WTC11 (cell line): ENCODE measurements at regions not wholly inside any gene's neighbourhood (a gene's known extent, or its start where the extent isn't known, plus 50 kb on each side); places are given as distances from the start of the nearest gene placed in this dataset.

Experiments
- CREB1 ChIP-seq: sonication (generic); formaldehyde crosslinking; IDR thresholded peaks from 2 replicates; pipeline ENCODE4 v1.8.0; 2023; ENCODE audit warnings: mild to moderate bottlenecking, missing genetic modification reagents
- ETV6 ChIP-seq: sonication (generic); formaldehyde crosslinking; IDR thresholded peaks from 2 replicates; pipeline ENCODE4 v1.8.1; 2022; ENCODE audit warnings: mild to moderate bottlenecking, missing genetic modification reagents
- NR2C2 ChIP-seq: sonication (generic); formaldehyde crosslinking; IDR thresholded peaks from 2 replicates; pipeline ENCODE4 v1.8.0; 2022; ENCODE audit warnings: mild to moderate bottlenecking, missing genetic modification reagents
- TCF7 ChIP-seq: sonication (generic); formaldehyde crosslinking; IDR thresholded peaks from 2 replicates; pipeline ENCODE4 v1.8.0; 2022; ENCODE audit warnings: mild to moderate bottlenecking, low read depth, missing genetic modification reagents, moderate library complexity
- ZNF263 ChIP-seq: sonication (generic); formaldehyde crosslinking; IDR thresholded peaks from 2 replicates; pipeline ENCODE4 v1.8.1; 2022; ENCODE audit warnings: low read depth, mild to moderate bottlenecking, moderate library complexity, missing genetic modification reagents
- TF ChIP-seq, protein P1 (sequence below): fragments of 200-600 bp; IDR thresholded peaks from 2 replicates; pipeline ENCODE4 v1.8.0; 2022; ENCODE audit warnings: antibody characterized with exemption
- TF ChIP-seq, protein P2 (sequence below): sonication (generic); formaldehyde crosslinking; IDR thresholded peaks from 2 replicates; pipeline ENCODE4 v1.8.1; 2023; ENCODE audit warnings: mild to moderate bottlenecking, missing genetic modification reagents, moderate library complexity
- TF ChIP-seq, protein P3 (sequence below): sonication (generic); formaldehyde crosslinking; IDR thresholded peaks from 2 replicates; pipeline ENCODE4 v1.8.0; 2022; ENCODE audit warnings: mild to moderate bottlenecking, missing genetic modification reagents
- TF ChIP-seq, protein P4 (sequence below): sonication (generic); formaldehyde crosslinking; IDR thresholded peaks from 2 replicates; pipeline ENCODE4 v1.8.0; 2022; ENCODE audit warnings: mild to moderate bottlenecking, missing genetic modification reagents

DNA sequence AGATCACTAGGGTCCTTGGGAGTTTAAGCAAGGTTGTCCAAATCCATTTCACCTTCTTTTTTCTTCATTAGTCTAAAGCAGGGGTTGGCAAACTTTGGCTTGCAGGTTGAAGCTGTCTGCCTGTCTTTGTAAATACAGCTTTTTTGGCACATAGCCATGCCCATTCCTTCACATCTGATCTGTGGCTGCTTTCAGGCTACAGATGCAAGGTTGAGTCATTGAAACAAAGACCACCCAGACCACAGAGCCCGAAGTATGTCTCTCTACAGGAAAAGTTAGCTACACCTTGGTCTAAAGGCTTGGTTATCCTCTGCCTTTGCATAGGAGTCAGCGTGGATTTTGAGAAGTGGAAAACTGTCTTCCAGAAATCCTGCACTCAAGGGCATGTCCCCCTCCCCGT, 238.1 kb upstream of the STS start:
- TF ChIP-seq ETV6 (CRISPR knock-in tag) (no peak), NR2C2 (CRISPR knock-in tag) (no peak), ZNF263 (CRISPR knock-in tag) (no peak), TCF7 (no peak), CREB1 (CRISPR knock-in tag) (no peak)
- TF ChIP-seq, protein P1, sequence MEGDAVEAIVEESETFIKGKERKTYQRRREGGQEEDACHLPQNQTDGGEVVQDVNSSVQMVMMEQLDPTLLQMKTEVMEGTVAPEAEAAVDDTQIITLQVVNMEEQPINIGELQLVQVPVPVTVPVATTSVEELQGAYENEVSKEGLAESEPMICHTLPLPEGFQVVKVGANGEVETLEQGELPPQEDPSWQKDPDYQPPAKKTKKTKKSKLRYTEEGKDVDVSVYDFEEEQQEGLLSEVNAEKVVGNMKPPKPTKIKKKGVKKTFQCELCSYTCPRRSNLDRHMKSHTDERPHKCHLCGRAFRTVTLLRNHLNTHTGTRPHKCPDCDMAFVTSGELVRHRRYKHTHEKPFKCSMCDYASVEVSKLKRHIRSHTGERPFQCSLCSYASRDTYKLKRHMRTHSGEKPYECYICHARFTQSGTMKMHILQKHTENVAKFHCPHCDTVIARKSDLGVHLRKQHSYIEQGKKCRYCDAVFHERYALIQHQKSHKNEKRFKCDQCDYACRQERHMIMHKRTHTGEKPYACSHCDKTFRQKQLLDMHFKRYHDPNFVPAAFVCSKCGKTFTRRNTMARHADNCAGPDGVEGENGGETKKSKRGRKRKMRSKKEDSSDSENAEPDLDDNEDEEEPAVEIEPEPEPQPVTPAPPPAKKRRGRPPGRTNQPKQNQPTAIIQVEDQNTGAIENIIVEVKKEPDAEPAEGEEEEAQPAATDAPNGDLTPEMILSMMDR: no peak
- TF ChIP-seq, protein P2, sequence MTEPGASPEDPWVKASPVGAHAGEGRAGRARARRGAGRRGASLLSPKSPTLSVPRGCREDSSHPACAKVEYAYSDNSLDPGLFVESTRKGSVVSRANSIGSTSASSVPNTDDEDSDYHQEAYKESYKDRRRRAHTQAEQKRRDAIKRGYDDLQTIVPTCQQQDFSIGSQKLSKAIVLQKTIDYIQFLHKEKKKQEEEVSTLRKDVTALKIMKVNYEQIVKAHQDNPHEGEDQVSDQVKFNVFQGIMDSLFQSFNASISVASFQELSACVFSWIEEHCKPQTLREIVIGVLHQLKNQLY: no peak
- TF ChIP-seq, protein P3, sequence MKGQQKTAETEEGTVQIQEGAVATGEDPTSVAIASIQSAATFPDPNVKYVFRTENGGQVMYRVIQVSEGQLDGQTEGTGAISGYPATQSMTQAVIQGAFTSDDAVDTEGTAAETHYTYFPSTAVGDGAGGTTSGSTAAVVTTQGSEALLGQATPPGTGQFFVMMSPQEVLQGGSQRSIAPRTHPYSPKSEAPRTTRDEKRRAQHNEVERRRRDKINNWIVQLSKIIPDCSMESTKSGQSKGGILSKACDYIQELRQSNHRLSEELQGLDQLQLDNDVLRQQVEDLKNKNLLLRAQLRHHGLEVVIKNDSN: no peak
- TF ChIP-seq, protein P4, sequence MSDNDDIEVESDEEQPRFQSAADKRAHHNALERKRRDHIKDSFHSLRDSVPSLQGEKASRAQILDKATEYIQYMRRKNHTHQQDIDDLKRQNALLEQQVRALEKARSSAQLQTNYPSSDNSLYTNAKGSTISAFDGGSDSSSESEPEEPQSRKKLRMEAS (CRISPR knock-in tag): no peak
